ENCODE measurements at regions not wholly inside any gene's neighbourhood (a gene's known extent, or its start where the extent isn't known, plus 50 kb on each side); places are given as distances from the start of the nearest gene placed in this dataset.

- no peak for DNase-seq (ENCODE audit: low read depth)
Observed at GRCh38 chr4:15376145-15376544, 51.7 kb upstream of the C1QTNF7 start.

- DNase-seq (ENCODE audit: low read depth), result no peak
Observed at GRCh38 chr4:15376594-15376993, 51.2 kb upstream of the C1QTNF7 start.
